Vagina (tissue), 2 donors: ENCODE measurements at regions not wholly inside any gene's neighbourhood (a gene's known extent, or its start where the extent isn't known, plus 50 kb on each side); places are given as distances from the start of the nearest gene placed in this dataset.

Experiments used
- DNase-seq, 2 donors: peaks; one replicate each; pipeline ENCODE4 v3.0.0-alpha.2; 2017; ENCODE audit errors: extremely low spot score in 2 of 2
- H3K27ac ChIP-seq: fragments of 200-600 bp; sonication (generic); one replicate; pipeline ENCODE4 v1.5.1; 2019
- H3K27me3 ChIP-seq: fragments of 200-600 bp; sonication (generic); one replicate; pipeline ENCODE4 v1.5.1; 2019
- H3K36me3 ChIP-seq, 2 donors: fragments of 200-600 bp; sonication (generic); one replicate each; pipeline ENCODE4 v1.5.1; 2017 to 2019
- H3K4me1 ChIP-seq: fragments of 200-600 bp; sonication (generic); one replicate; pipeline ENCODE4 v1.5.1; 2019
- H3K4me3 ChIP-seq, 2 donors: fragments of 200-600 bp; sonication (generic); 1 replicate in 1 of 2; 2 replicates in 1 of 2; pipeline ENCODE4 v1.5.1; 2016 to 2019
- H3K9me3 ChIP-seq: fragments of 200-600 bp; sonication (generic); one replicate; pipeline ENCODE4 v1.5.1; 2019
- POLR2A ChIP-seq, 2 donors: fragments of 450-650 bp; IDR thresholded peaks; one replicate each; pipeline ENCODE4 v1.6.1; 2017; ENCODE audit warnings: antibody characterized with exemption in 2 of 2, mild to moderate bottlenecking in 2 of 2, moderate library complexity in 2 of 2
- POLR2AphosphoS5 ChIP-seq, 2 donors: sonication (generic); formaldehyde crosslinking; IDR thresholded peaks; one replicate each; pipeline ENCODE4 v1.9.0; 2017; ENCODE audit warnings: antibody characterized with exemption in 2 of 2, mild to moderate bottlenecking in 2 of 2, low read depth in 1 of 2; ENCODE audit not compliant: insufficient read depth in 1 of 2
- intact Hi-C: fragments of 100-400 bp; cut with DNase I; formaldehyde crosslinking; loops from one replicate; pipeline ENCODE4 v1.15.1; 2023
- TF ChIP-seq, protein P1 (sequence below), 3 experiments: fragments of 450-650 bp in 2 of 3; fragments of 200-600 bp in 1 of 3; sonication (generic) in 1 of 3; IDR thresholded peaks; one replicate each; pipeline ENCODE4 v1.5.1; 2017 to 2019; ENCODE audit warnings: antibody characterized with exemption in 3 of 3, mild to moderate bottlenecking in 2 of 3, moderate library complexity in 2 of 3

DNA sequence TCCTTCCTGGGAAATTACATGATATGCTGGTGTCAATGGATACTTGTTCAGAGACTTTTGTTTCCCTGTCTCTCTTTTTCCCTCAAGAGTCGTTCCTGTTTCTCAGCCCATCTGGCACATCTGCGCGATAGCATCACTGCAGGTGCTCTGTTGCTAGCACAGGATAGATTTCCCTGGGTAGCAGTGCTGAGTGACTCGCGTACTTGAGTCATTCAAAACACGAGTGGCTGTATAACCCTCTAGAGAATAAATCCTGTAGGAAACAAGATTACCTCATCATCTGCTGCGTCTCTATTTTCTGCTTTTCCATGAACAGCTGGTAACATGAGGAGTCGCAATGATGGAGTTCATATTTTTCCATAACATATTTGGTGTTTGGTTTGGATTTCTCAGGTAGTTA is 452.0 kb upstream of the FZD8 start:
- Histone ChIP-seq H3K27ac (no peak overlapping the region), H3K4me3 (no peak overlapping the region), H3K9me3 (no peaks in the 10 kb centered on the region), H3K4me1 (no peaks in the 10 kb centered on the region), H3K36me3 (no peaks in the 10 kb centered on the region), H3K27me3 (no peaks in the 10 kb centered on the region)
- TF ChIP-seq POLR2AphosphoS5 (IDR thresholded peaks at IDR 0.05; ENCODE audit: insufficient read depth in 1 of 2, low read depth in 1 of 2) (no peak), POLR2A (IDR thresholded peaks at IDR 0.05) (no peak)
- TF ChIP-seq, protein P1, sequence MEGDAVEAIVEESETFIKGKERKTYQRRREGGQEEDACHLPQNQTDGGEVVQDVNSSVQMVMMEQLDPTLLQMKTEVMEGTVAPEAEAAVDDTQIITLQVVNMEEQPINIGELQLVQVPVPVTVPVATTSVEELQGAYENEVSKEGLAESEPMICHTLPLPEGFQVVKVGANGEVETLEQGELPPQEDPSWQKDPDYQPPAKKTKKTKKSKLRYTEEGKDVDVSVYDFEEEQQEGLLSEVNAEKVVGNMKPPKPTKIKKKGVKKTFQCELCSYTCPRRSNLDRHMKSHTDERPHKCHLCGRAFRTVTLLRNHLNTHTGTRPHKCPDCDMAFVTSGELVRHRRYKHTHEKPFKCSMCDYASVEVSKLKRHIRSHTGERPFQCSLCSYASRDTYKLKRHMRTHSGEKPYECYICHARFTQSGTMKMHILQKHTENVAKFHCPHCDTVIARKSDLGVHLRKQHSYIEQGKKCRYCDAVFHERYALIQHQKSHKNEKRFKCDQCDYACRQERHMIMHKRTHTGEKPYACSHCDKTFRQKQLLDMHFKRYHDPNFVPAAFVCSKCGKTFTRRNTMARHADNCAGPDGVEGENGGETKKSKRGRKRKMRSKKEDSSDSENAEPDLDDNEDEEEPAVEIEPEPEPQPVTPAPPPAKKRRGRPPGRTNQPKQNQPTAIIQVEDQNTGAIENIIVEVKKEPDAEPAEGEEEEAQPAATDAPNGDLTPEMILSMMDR (IDR thresholded peaks at IDR 0.05): no peak
- DNase-seq: no peak
- intact Hi-C loops: no loop called here

DNA sequence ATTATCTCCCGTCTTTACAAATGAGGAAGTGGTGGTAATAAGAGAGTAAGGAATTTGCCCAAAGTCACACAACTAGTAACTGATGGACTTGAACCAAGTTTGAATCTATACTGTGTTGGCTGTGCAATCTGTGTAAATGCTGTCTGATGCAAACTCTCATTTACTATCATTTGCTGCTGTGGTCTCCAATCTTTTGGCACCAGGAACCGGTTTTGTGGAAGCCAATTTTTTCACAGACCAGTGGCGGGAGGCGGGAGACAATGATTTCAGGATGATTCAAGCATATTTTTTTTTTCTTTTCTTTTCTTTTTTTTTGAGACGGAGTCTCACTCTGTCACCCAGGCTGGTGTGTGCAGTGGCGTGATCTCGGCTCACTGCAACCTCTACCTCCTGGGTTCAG is 450.0 kb upstream of the FZD8 start:
- H3K27me3 ChIP-seq: no peaks in the 10 kb centered on the region
- H3K36me3 ChIP-seq: no peaks in the 10 kb centered on the region
- H3K4me3 ChIP-seq: no peak overlapping the region
- no peaks in the 10 kb centered on the region for H3K4me1 ChIP-seq
- no peak overlapping the region for H3K27ac ChIP-seq
- intact Hi-C loops: no loop called here
- H3K9me3 ChIP-seq: no peaks in the 10 kb centered on the region
- no peak for DNase-seq
- TF ChIP-seq, protein P1 (IDR thresholded peaks at IDR 0.05): no peak
- TF ChIP-seq POLR2AphosphoS5 (IDR thresholded peaks at IDR 0.05; ENCODE audit: insufficient read depth in 1 of 2, low read depth in 1 of 2) (no peak), POLR2A (IDR thresholded peaks at IDR 0.05) (no peak)

DNA sequence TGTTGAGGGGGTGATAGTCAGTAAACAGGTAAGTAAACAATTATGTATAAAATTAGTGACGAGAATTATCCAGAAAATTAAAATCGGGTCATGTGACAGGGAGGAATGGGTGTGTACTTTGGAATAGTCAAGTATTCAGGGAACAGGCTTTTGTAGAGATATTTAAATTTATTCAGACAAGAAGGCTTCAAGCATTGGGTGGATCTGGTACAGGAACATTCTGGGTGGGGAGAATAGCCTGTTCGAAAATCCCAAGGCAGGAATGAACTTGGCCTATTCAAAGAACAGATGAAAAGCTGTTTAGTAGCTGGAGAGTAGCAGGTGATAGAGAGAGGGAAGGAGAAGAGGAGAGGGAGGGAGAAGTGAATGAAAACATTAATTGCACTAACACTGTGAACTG is 448.9 kb upstream of the FZD8 start:
- intact Hi-C loops: no loop called here
- H3K4me1 ChIP-seq: no peaks in the 10 kb centered on the region
- H3K27me3 ChIP-seq: no peaks in the 10 kb centered on the region
- H3K4me3 ChIP-seq: no peak overlapping the region
- H3K27ac ChIP-seq: no peak overlapping the region
- H3K36me3 ChIP-seq: no peaks in the 10 kb centered on the region
- TF ChIP-seq, protein P1 (IDR thresholded peaks at IDR 0.05): no peak
- no peak for TF ChIP-seq POLR2A (IDR thresholded peaks at IDR 0.05)
- TF ChIP-seq POLR2AphosphoS5 (IDR thresholded peaks at IDR 0.05; ENCODE audit: insufficient read depth in 1 of 2, low read depth in 1 of 2): no peak
- DNase-seq: no peak
- H3K9me3 ChIP-seq: no peaks in the 10 kb centered on the region

DNA sequence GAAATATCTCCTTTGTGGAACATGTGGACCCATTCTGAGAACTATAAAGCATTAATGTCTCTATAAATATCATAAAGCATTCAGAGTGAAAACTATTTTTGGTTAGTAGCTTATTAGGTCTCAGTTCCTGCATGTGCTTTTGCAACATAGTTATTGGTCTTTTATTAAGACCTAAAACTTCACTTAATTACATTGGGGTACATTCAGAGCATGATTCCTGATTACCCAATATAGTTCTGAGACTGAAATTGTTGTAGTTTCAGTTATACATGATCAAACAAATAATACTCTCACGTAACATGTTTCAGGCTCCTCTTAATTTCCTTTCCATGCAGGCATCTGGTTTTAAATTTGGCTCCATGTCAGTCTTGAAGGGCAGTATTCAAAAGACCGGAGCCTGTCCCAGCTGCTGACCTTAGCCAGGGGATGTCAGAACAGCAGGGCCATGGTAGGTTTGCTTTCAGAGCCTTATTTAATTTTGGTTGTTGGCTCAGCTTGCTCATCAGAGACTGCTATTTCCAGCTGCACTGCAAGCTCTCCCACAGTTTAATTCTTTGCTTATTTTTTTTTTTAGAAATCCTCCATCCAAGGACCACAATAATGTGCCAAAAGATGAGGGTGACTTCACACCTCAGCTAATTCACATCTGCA is 447.8 kb upstream of the FZD8 start:
- Histone ChIP-seq H3K36me3 (no peaks in the 10 kb centered on the region), H3K4me1 (no peaks in the 10 kb centered on the region), H3K27me3 (no peaks in the 10 kb centered on the region), H3K4me3 (no peak overlapping the region), H3K27ac (no peak overlapping the region), H3K9me3 (no peaks in the 10 kb centered on the region)
- DNase-seq: no peak
- intact Hi-C loops: no loop called here
- no peak for TF ChIP-seq POLR2AphosphoS5 (IDR thresholded peaks at IDR 0.05; ENCODE audit: insufficient read depth in 1 of 2, low read depth in 1 of 2)
- TF ChIP-seq, protein P1 (IDR thresholded peaks at IDR 0.05): no peak
- TF ChIP-seq POLR2A (IDR thresholded peaks at IDR 0.05): no peak
